ENCODE measurements at regions not wholly inside any gene's neighbourhood (a gene's known extent, or its start where the extent isn't known, plus 50 kb on each side); places are given as distances from the start of the nearest gene placed in this dataset.

DNA sequence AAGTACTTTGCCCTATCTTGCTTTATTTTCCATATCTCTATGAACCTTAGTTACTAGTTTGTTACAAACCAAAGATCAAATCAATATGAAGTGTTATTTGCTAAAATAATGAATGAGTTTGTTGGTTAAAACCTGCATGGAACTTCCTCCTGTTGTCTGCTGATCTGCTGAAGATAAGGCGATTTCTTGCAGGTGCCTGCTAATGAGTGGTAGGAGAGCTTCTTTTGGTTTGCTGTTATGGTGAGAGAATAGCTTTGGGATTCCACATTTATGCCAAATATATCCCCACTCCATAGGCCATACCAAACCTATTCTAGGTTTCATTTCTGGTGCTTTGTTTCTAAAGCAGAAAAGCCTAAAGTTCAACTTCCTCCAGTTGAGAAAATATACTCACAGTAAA is 103.8 kb upstream of the PCDH10 start:
- H3K27me3 ChIP-seq (ENCODE audit: control insufficient read depth, insufficient read depth, low read length): no peaks in the 10 kb centered on the region
- DNase-seq (ENCODE audit: low read depth): no peak
- TF ChIP-seq, protein P1, sequence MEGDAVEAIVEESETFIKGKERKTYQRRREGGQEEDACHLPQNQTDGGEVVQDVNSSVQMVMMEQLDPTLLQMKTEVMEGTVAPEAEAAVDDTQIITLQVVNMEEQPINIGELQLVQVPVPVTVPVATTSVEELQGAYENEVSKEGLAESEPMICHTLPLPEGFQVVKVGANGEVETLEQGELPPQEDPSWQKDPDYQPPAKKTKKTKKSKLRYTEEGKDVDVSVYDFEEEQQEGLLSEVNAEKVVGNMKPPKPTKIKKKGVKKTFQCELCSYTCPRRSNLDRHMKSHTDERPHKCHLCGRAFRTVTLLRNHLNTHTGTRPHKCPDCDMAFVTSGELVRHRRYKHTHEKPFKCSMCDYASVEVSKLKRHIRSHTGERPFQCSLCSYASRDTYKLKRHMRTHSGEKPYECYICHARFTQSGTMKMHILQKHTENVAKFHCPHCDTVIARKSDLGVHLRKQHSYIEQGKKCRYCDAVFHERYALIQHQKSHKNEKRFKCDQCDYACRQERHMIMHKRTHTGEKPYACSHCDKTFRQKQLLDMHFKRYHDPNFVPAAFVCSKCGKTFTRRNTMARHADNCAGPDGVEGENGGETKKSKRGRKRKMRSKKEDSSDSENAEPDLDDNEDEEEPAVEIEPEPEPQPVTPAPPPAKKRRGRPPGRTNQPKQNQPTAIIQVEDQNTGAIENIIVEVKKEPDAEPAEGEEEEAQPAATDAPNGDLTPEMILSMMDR (IDR thresholded peaks at IDR 0.05; ENCODE audit: insufficient read depth, low read length, severe bottlenecking): no peak
- FAIRE-seq: no peak
- H3K36me3 ChIP-seq (ENCODE audit: control insufficient read depth, insufficient read depth, low read length): no peaks in the 10 kb centered on the region
- H3K4me3 ChIP-seq (ENCODE audit: low read depth, low read length): no peak overlapping the region

- no peak overlapping the region for H3K4me3 ChIP-seq (ENCODE audit: low read depth, low read length)
- peak; percentile 88 for FAIRE-seq
Measured at GRCh38 chr4:133046156-133046555, 102.9 kb upstream of the PCDH10 start.

GRCh38 chr4:133058701-133059100 is 90.4 kb upstream of the PCDH10 start:
- no peak for FAIRE-seq
- no peaks in the 10 kb centered on the region for H3K27me3 ChIP-seq (ENCODE audit: control insufficient read depth, insufficient read depth, low read length)
- TF ChIP-seq, protein P1 (IDR thresholded peaks at IDR 0.05; ENCODE audit: insufficient read depth, low read length, severe bottlenecking): no peak
- no peaks in the 10 kb centered on the region for H3K36me3 ChIP-seq (ENCODE audit: control insufficient read depth, insufficient read depth, low read length)
- H3K4me3 ChIP-seq (ENCODE audit: low read depth, low read length): no peak overlapping the region
- DNase-seq (ENCODE audit: low read depth): no peak

More at GRCh38 chr4:133046156-133046555, 102.9 kb upstream of the PCDH10 start:
- TF ChIP-seq, protein P1 (IDR thresholded peaks at IDR 0.05; ENCODE audit: insufficient read depth, low read length, severe bottlenecking): no peak
- no peaks in the 10 kb centered on the region for H3K27me3 ChIP-seq (ENCODE audit: control insufficient read depth, insufficient read depth, low read length)
- no peak for DNase-seq (ENCODE audit: low read depth)
- H3K36me3 ChIP-seq (ENCODE audit: control insufficient read depth, insufficient read depth, low read length): no peaks in the 10 kb centered on the region

DNA sequence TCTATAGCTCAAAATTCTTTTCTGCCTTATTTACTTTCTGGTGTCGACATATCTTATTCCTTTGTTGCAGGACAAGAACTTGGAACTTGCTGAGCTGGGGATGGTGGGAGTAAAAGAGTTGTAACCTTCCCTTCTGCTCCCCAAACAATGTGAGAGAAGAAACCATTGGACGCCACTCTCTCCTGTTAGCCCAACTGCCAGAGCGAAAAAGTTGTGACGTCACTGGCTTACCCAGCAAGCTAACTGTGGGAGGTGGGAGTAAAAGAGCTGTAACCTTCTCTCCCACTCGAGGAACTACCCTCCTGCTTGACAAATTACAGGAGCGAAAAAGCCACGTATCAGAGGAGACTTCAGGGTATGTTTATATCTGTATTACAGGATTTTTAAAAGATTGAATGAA is 90.0 kb upstream of the PCDH10 start:
- TF ChIP-seq, protein P1 (IDR thresholded peaks at IDR 0.05; ENCODE audit: insufficient read depth, low read length, severe bottlenecking): no peak
- no peaks in the 10 kb centered on the region for H3K36me3 ChIP-seq (ENCODE audit: control insufficient read depth, insufficient read depth, low read length)
- no peaks in the 10 kb centered on the region for H3K27me3 ChIP-seq (ENCODE audit: control insufficient read depth, insufficient read depth, low read length)
- H3K4me3 ChIP-seq (ENCODE audit: low read depth, low read length): no peak overlapping the region
- DNase-seq (ENCODE audit: low read depth) (no peak), FAIRE-seq (no peak)

DNA sequence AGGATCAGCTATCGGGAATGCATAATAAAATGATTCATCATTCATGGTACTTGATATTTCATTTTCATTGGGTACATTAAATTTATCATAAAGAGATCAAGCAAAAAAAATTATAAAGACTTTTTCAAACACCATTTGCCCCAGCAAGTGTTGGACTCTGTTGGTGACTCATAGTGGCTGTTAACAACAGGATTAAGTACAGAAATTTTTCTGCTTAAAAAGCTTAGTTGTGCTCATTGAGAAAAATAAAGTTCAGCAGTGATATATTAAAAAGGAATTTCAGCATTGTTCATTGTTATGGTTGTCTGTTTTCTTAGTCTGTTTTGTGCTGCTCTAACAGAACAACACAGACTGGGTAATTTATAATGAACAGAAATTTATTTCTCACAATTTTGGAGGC is 86.2 kb upstream of the PCDH10 start:
- H3K27me3 ChIP-seq (ENCODE audit: control insufficient read depth, insufficient read depth, low read length): no peaks in the 10 kb centered on the region
- TF ChIP-seq, protein P1 (IDR thresholded peaks at IDR 0.05; ENCODE audit: insufficient read depth, low read length, severe bottlenecking): no peak
- DNase-seq (ENCODE audit: low read depth) (no peak), FAIRE-seq (no peak)
- H3K4me3 ChIP-seq (ENCODE audit: low read depth, low read length): no peak overlapping the region
- H3K36me3 ChIP-seq (ENCODE audit: control insufficient read depth, insufficient read depth, low read length): no peaks in the 10 kb centered on the region

- H3K36me3 ChIP-seq (ENCODE audit: control insufficient read depth, insufficient read depth, low read length): no peaks in the 10 kb centered on the region
- H3K4me3 ChIP-seq (ENCODE audit: low read depth, low read length): no peak overlapping the region
- DNase-seq (ENCODE audit: low read depth) (no peak), FAIRE-seq (no peak)
- TF ChIP-seq, protein P1 (IDR thresholded peaks at IDR 0.05; ENCODE audit: insufficient read depth, low read length, severe bottlenecking): no peak
- no peaks in the 10 kb centered on the region for H3K27me3 ChIP-seq (ENCODE audit: control insufficient read depth, insufficient read depth, low read length)
Measured at GRCh38 chr4:133068083-133068482, 81.0 kb upstream of the PCDH10 start.
